BLaER1 treated with 17β-estradiol and CSF1 and Interleukin-3, amounts not matched to agents 10 nM and 100 nM (cell line): ENCODE measurements at regions not wholly inside any gene's neighbourhood (a gene's known extent, or its start where the extent isn't known, plus 50 kb on each side); places are given as distances from the start of the nearest gene placed in this dataset.

ENCODE experiments used
- H3K27ac ChIP-seq, 11 experiments: shearing (Covaris generic); formaldehyde crosslinking; 2 replicates each; pipeline ENCODE4 v1.8.1; 2022
- H3K27me3 ChIP-seq, 11 experiments: shearing (Covaris generic); formaldehyde crosslinking; 2 replicates each; pipeline ENCODE4 v1.8.1; 2022
- H3K36me3 ChIP-seq, 11 experiments: shearing (Covaris generic); formaldehyde crosslinking; 2 replicates each; pipeline ENCODE4 v1.8.1; 2022
- H3K4me1 ChIP-seq, 10 experiments: shearing (Covaris generic); formaldehyde crosslinking; 2 replicates each; pipeline ENCODE4 v1.8.1; 2022
- H3K4me2 ChIP-seq, 11 experiments: shearing (Covaris generic); formaldehyde crosslinking; 2 replicates each; pipeline ENCODE4 v1.8.1; 2022
- H3K4me3 ChIP-seq, 10 experiments: shearing (Covaris generic); formaldehyde crosslinking; 2 replicates each; pipeline ENCODE4 v1.8.1; 2022
- H3K9ac ChIP-seq, 11 experiments: shearing (Covaris generic); formaldehyde crosslinking; 2 replicates each; pipeline ENCODE4 v1.8.1; 2022
- H3K9me3 ChIP-seq, 11 experiments: shearing (Covaris generic); formaldehyde crosslinking; replicated peaks in 1 of 11; 2 replicates each; pipeline ENCODE4 v1.8.1; 2022
- H4K20me1 ChIP-seq, 11 experiments: shearing (Covaris generic); formaldehyde crosslinking; 2 replicates each; pipeline ENCODE4 v1.8.1; 2022
- Cebpa-rat ChIP-seq, 11 experiments: shearing (Covaris generic); IDR thresholded peaks; 2 replicates each; pipeline ENCODE4 v1.8.1; 2022

DNA sequence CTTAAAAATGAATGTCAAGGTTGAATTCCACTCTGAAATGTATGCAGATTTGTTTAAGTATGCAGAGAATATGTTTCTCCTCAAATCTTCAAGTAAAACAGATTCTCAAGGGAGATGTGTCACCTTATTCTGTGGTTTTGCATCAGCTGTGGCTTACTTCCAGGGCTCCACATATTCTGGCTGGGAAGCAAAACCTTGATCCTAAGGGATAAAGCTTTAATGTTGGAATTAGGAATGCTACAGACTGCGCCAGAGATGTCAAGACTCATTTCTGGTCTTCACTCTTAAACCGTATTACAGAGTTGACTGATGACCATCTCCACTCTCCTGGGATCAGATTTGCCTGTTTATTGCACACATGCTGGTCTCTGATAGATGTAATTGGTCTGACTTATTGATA is 143.9 kb upstream of the DIPK2B start:
- Histone ChIP-seq H3K4me1 (no peaks in the 10 kb centered on the region), H3K4me2 (no peak overlapping the region), H3K36me3 (no peaks in the 10 kb centered on the region), H3K9me3 (peaks cover 0 to 7% (median 2%) of the 10 kb centered on the region in 11 experiments; a peak in 4 of 22 replicates), H3K27me3 (no peaks in the 10 kb centered on the region), H3K4me3 (no peak overlapping the region), H3K27ac (no peak overlapping the region), H3K9ac (no peak overlapping the region), H4K20me1 (no peaks in the 10 kb centered on the region)
- TF ChIP-seq Cebpa-rat (IDR thresholded peaks at IDR 0.05), result no peak

DNA sequence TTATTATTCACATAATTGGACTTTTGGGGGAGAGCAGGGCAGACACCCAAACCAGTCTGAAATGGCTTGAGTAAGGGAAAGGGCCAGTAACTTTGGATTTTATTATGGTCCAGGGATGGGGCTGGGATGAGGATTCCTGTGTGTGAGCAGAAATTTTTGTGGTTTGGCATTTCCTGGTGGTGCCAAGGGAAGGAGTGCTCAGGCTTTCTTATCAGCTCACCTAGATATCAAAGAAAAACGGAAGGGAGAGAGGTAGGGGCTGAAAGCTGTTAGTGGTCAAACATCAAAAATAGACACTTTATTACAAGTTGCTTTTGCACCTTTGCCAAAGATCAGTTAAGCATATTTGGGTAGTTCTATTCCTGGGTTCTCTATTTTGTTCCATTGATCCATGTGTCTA is 128.5 kb upstream of the DIPK2B start:
- Histone ChIP-seq H3K36me3 (no peaks in the 10 kb centered on the region), H3K9ac (no peak overlapping the region), H3K27ac (no peak overlapping the region), H3K4me1 (no peaks in the 10 kb centered on the region), H3K4me3 (no peak overlapping the region), H4K20me1 (no peaks in the 10 kb centered on the region), H3K27me3 (no peaks in the 10 kb centered on the region), H3K4me2 (no peak overlapping the region), H3K9me3 (no peaks in the 10 kb centered on the region)
- no peak for TF ChIP-seq Cebpa-rat (IDR thresholded peaks at IDR 0.05)

DNA sequence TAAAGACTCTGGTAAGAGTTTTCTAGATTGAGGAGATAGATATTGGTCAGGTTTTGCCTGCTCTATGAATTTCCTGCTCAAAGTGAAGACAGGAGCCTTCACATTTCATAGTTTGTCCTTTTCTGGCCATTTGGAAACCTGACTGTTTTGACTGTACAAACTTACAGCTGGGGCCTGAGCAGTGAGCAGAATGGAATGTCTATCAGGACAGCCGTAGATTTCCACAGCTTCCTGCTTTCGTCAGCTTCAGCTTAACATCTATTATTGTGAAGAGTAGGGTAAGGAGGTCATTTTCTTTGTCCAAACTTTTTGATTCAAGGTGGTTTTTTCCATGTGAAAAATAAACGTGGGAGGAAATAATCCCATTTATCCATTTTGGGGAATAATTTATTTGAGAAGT is 124.3 kb upstream of the DIPK2B start:
- no peak overlapping the region for H3K9ac ChIP-seq
- peaks cover 0 to 4% (median 0%) of the 10 kb centered on the region in 10 experiments; a peak in 2 of 20 replicates for H3K4me1 ChIP-seq
- H3K9me3 ChIP-seq, result no peaks in the 10 kb centered on the region
- H4K20me1 ChIP-seq, result no peaks in the 10 kb centered on the region
- no peak overlapping the region for H3K27ac ChIP-seq
- H3K36me3 ChIP-seq, result no peaks in the 10 kb centered on the region
- H3K4me3 ChIP-seq, result no peak overlapping the region
- H3K27me3 ChIP-seq, result no peaks in the 10 kb centered on the region
- H3K4me2 ChIP-seq, result no peak overlapping the region
- TF ChIP-seq Cebpa-rat (IDR thresholded peaks at IDR 0.05), result no peak

DNA sequence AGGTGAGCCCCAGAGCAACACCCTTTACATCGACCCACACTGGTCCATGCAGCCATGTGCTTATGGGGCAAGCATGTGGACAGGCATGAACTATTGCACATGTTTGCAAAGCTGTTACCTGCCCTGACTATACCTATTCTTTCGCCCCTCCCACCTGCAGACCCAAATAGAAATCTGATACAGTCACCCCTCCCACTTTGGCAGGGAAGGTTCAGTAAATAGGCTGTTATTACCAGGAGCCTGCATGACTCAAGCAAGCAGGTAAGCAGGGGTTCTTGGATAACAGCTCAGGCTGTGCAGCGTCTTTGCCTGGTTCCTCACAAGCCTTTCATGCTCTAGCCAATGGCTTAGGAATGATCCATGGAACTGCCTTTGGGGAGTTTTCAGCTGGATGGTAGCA is 122.7 kb upstream of the DIPK2B start:
- Histone ChIP-seq H3K9ac (no peak overlapping the region), H3K27me3 (no peaks in the 10 kb centered on the region), H3K9me3 (no peaks in the 10 kb centered on the region), H3K4me1 (peaks cover 0 to 7% (median 0%) of the 10 kb centered on the region in 10 experiments; a peak in 2 of 20 replicates), H3K27ac (no peak overlapping the region), H3K36me3 (no peaks in the 10 kb centered on the region), H4K20me1 (no peaks in the 10 kb centered on the region), H3K4me3 (no peak overlapping the region), H3K4me2 (no peak overlapping the region)
- TF ChIP-seq Cebpa-rat (IDR thresholded peaks at IDR 0.05), result no peak

DNA sequence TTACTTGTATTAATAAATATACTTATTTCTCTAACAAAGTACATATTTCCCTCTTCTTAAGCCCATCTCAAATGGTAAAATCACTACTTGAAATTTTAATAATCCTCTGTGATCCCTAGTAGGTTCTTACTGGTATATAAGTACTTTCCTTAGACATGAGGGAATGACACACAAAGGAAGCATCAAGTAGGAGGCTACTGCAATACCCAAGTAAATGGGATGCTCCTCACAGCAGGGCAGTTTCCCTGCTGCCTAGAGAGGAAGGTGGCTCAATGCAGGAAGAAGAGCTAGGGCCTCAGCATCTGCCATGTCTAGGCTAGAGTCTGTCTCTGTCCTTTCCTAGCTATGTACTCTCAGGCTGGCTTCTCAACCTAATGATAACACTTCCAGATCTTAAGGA is 122.1 kb upstream of the DIPK2B start:
- no peak overlapping the region for H3K9ac ChIP-seq
- no peak overlapping the region for H3K27ac ChIP-seq
- H3K27me3 ChIP-seq, result no peaks in the 10 kb centered on the region

DNA sequence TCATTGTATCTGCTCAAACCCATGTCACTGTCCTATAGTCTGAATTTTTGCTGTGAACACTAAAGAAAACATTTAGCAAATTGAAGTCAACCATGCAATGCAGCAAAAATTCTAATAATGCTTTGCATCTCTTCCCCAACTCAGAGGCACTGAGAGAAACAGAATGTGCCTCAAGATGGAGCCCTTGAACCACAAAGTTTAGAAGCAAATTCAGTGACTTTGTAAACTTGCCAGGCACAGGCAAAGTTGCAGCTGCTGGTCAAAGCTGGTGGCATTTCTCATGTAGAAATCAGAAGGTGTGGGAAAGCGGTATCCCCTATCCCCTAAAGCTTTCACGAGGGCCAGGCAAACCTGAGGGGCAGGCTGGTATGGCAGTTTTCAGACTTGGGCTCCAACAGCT is 121.7 kb upstream of the DIPK2B start:
- no peak overlapping the region for H3K9ac ChIP-seq
- H3K4me3 ChIP-seq, result no peak overlapping the region
- no peaks in the 10 kb centered on the region for H4K20me1 ChIP-seq
- H3K27ac ChIP-seq, result no peak overlapping the region
- H3K27me3 ChIP-seq, result no peaks in the 10 kb centered on the region
- no peak for TF ChIP-seq Cebpa-rat (IDR thresholded peaks at IDR 0.05)
- H3K9me3 ChIP-seq, result no peaks in the 10 kb centered on the region
- no peak overlapping the region for H3K4me2 ChIP-seq
- no peaks in the 10 kb centered on the region for H3K36me3 ChIP-seq
- peaks cover 0 to 7% (median 0%) of the 10 kb centered on the region in 10 experiments; a peak in 2 of 20 replicates for H3K4me1 ChIP-seq

More for the DNA sequence above, 122.1 kb upstream of the DIPK2B start:
- H4K20me1 ChIP-seq, result no peaks in the 10 kb centered on the region
- H3K4me3 ChIP-seq, result no peak overlapping the region
- H3K4me1 ChIP-seq, result peaks cover 0 to 7% (median 0%) of the 10 kb centered on the region in 10 experiments; a peak in 2 of 20 replicates
- TF ChIP-seq Cebpa-rat (IDR thresholded peaks at IDR 0.05), result no peak
- no peaks in the 10 kb centered on the region for H3K36me3 ChIP-seq
- H3K9me3 ChIP-seq, result no peaks in the 10 kb centered on the region
- no peak overlapping the region for H3K4me2 ChIP-seq

DNA sequence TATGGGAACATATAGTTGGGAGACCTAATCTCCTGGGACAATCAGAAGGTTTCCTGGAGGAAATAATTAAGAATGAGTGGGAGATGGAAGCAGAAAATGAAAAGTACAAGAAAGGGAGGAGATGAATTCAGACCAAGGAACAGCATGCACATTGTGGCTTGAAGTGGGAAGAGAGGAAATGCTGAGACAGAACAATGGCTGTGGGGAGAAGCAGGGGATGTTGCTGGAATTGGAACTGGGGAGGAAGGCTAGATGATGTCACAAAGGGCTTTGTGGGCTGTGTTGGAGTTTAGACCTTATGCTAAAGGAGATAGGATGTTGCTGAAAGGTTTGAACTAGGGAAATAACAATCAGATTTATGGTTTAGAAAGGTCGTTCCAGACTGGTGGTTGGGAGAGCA is 119.5 kb upstream of the DIPK2B start:
- Histone ChIP-seq H3K9ac (no peak overlapping the region), H4K20me1 (no peaks in the 10 kb centered on the region), H3K4me1 (peaks cover 0 to 7% (median 0%) of the 10 kb centered on the region in 10 experiments; a peak in 2 of 20 replicates), H3K4me2 (peak overlapping the region in 1 of 11 experiments; percentile 11; a peak in 1 of 22 replicates), H3K9me3 (0 out of 22 replicates have a peak, but pooled peaks cover 0 to 4% (median 0%) of the 10 kb centered on the region in 11 experiments), H3K36me3 (no peaks in the 10 kb centered on the region), H3K27me3 (no peaks in the 10 kb centered on the region), H3K4me3 (no peak overlapping the region), H3K27ac (no peak overlapping the region)
- TF ChIP-seq Cebpa-rat (IDR thresholded peaks at IDR 0.05), result no peak

DNA sequence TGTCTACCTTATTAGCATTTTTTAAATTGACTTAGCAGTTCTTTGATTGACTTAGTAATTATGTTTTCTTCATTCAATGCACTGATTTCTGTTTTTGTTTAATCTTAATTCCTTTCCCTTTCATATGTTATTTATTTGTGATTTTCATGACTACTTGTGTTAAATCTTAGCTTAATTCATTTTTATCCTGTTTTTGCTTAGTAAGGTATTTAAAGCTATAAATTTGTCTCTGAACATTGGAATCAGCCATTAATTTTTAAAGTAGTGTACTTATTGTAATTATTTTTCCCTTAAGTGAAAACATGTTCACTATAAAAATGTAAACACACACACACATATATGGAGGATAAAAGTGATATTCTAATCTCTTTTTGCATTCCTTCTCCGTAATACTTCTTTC is 109.1 kb upstream of the DIPK2B start:
- H4K20me1 ChIP-seq, result no peaks in the 10 kb centered on the region
- H3K27ac ChIP-seq, result no peak overlapping the region
- no peak overlapping the region for H3K4me3 ChIP-seq
- H3K4me1 ChIP-seq, result no peaks in the 10 kb centered on the region
- H3K9ac ChIP-seq, result no peak overlapping the region
- peaks cover 9 to 19% (median 16%) of the 10 kb centered on the region in 11 experiments; a peak in 20 of 22 replicates for H3K9me3 ChIP-seq
- H3K4me2 ChIP-seq, result no peak overlapping the region
- no peaks in the 10 kb centered on the region for H3K36me3 ChIP-seq
- no peak for TF ChIP-seq Cebpa-rat (IDR thresholded peaks at IDR 0.05)
- no peaks in the 10 kb centered on the region for H3K27me3 ChIP-seq

DNA sequence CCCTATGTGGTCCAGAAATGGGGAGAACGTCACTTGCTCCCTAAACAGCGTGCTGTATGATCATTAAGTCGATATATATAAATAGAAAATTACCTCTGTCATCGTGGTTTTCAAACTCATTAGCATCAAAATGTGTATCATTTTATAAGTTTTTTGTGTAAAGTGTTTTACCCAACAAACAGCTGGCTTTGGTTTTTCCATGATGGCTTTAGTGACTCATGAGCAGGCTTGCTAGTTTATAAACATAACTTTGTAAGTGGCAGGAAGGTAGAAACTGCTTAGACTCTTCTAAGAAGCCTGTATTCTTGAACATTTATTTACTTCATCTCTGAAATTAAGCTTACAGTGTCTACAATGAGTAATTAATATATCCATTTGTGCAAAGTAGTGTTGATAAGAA is 108.4 kb upstream of the DIPK2B start:
- Histone ChIP-seq H3K4me2 (no peak overlapping the region), H3K36me3 (no peaks in the 10 kb centered on the region), H3K4me3 (no peak overlapping the region), H3K9me3 (peaks cover 6 to 12% (median 11%) of the 10 kb centered on the region in 11 experiments; a peak in 19 of 22 replicates), H3K27me3 (no peaks in the 10 kb centered on the region), H3K9ac (no peak overlapping the region), H4K20me1 (no peaks in the 10 kb centered on the region), H3K4me1 (no peaks in the 10 kb centered on the region), H3K27ac (no peak overlapping the region)
- TF ChIP-seq Cebpa-rat (IDR thresholded peaks at IDR 0.05), result no peak

DNA sequence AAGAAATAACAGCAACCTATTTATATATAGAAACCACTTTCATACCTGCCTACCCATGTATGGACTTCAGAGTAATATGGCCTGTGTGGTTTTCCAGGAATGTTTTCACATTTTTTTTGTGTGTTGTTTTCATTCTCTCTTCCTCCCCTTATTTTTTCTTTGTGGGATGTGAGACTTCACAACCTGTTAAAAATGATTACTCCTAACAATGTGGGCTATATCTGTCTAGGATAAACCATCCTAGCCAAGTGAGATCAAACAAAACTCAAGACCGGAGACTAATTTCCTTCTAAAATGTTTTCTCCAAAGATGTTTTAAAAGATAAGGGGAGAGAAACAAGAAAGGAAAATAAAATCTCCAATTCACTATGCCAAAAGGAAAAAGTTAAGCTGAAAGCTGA is 106.1 kb upstream of the DIPK2B start:
- no peaks in the 10 kb centered on the region for H3K27me3 ChIP-seq
- no peak overlapping the region for H3K4me2 ChIP-seq
- H3K36me3 ChIP-seq, result no peaks in the 10 kb centered on the region
- H3K4me3 ChIP-seq, result no peak overlapping the region
- H4K20me1 ChIP-seq, result no peaks in the 10 kb centered on the region
- H3K9ac ChIP-seq, result no peak overlapping the region
- no peaks in the 10 kb centered on the region for H3K4me1 ChIP-seq
- peaks cover 6 to 12% (median 10%) of the 10 kb centered on the region in 11 experiments; a peak in 18 of 22 replicates for H3K9me3 ChIP-seq
- no peak for TF ChIP-seq Cebpa-rat (IDR thresholded peaks at IDR 0.05)
- no peak overlapping the region for H3K27ac ChIP-seq
